Esophagus muscularis mucosa (tissue), 4 donors: ENCODE measurements at regions not wholly inside any gene's neighbourhood (a gene's known extent, or its start where the extent isn't known, plus 50 kb on each side); places are given as distances from the start of the nearest gene placed in this dataset.

Experiments used
- CTCF ChIP-seq, 3 experiments: fragments of 200-600 bp in 2 of 3; fragments of 450-650 bp in 1 of 3; sonication (generic) in 2 of 3; IDR thresholded peaks; one replicate each; pipeline ENCODE4 v1.5.1; 2017 to 2019; ENCODE audit warnings: antibody characterized with exemption in 3 of 3, mild to moderate bottlenecking in 2 of 3, moderate library complexity in 1 of 3
- EP300 ChIP-seq: sonication (generic); formaldehyde crosslinking; IDR thresholded peaks from one replicate; pipeline ENCODE4 v1.6.1; 2017; ENCODE audit warnings: antibody characterized with exemption
- POLR2A ChIP-seq: fragments of 450-650 bp; IDR thresholded peaks from one replicate; pipeline ENCODE4 v1.6.1; 2017; ENCODE audit warnings: antibody characterized with exemption, moderate library complexity, mild to moderate bottlenecking, low read depth

DNA sequence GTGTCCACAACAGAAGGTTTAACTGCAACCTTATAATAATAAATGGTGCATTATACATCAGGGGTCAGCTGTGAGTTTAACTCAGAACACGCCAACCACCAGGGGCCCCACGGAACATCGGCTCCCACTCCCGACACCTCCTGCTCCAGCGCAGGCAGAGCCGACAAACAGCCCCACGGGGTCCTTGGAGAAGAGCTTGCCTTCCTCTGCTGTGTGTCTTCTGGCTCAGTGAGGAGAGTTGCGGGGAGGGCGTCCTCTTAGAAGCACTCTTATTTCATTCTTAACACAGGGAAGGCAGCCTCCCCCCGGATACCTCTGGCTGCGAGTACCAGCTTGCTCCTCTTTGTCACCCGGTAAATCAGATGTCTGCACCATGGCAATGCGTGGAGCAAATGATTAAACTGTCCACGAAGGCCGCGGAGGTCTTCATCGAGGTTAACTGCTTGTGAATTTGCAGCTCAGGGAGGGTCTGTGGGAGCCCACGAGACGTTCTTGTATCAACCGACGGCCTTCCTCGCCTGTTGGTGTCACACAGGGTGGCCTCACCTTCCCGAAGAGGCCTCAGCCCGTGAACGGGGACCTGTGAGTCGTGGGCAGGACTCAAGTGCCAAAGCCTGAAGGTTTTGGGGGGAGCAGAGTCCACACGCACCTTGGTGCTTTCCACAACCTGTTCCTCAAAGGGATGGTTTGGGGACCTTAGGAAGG lies 464.0 kb downstream of the BRD1 start:
- TF ChIP-seq CTCF (IDR thresholded peaks at IDR 0.05) (no peak), EP300 (no peak), POLR2A (no peak)
